GM18505 (cell line): ENCODE measurements at regions not wholly inside any gene's neighbourhood (a gene's known extent, or its start where the extent isn't known, plus 50 kb on each side); places are given as distances from the start of the nearest gene placed in this dataset.
"Not testable (repeated sequence)": the region's sequence is repeated elsewhere in the genome, so short reads cannot be mapped to it uniquely, and the experiment has no call there.

ENCODE experiments used
- ATAC-seq: cut with Tn5 transposase; IDR thresholded peaks from one replicate; pipeline ENCODE4 v1.9.1; 2021; ENCODE audit not compliant: unreplicated experiment
- POLR2A ChIP-seq: IDR thresholded peaks from 4 replicates; pipeline ENCODE4 v1.6.1; 2011; ENCODE audit warnings: borderline replicate concordance; ENCODE audit not compliant: insufficient read depth, insufficient read length; ENCODE audit errors: extremely low read depth

- no peak for ATAC-seq
- TF ChIP-seq POLR2A: no peak
Measured at GRCh38 chr13:108102771-108103170, 112.6 kb downstream of the LIG4 start.

GRCh38 chr13:108096301-108096915, 118.9 kb downstream of the LIG4 start:
- no peak for TF ChIP-seq POLR2A

GRCh38 chr13:108095036-108095435, 120.3 kb downstream of the LIG4 start:
- TF ChIP-seq POLR2A: no peak
- no peak for ATAC-seq

More at GRCh38 chr13:108096301-108096915, 118.9 kb downstream of the LIG4 start:
- no peak for ATAC-seq

- no peak for TF ChIP-seq POLR2A
- ATAC-seq: no peak
Measured at GRCh38 chr13:108093616-108094015, 121.7 kb downstream of the LIG4 start.

GRCh38 chr13:108087810-108088209, 127.5 kb downstream of the LIG4 start:
- TF ChIP-seq POLR2A: no peak
- ATAC-seq: no peak

- no peak for TF ChIP-seq POLR2A
- no peak for ATAC-seq
Measured at GRCh38 chr13:108086678-108087077, 128.7 kb downstream of the LIG4 start.

- no peak for TF ChIP-seq POLR2A
- no peak for ATAC-seq
Measured at GRCh38 chr13:108084840-108085239, 130.5 kb downstream of the LIG4 start.

GRCh38 chr13:108083056-108083455, 132.3 kb downstream of the LIG4 start:
- ATAC-seq: no peak
- TF ChIP-seq POLR2A: no peak

GRCh38 chr13:108082481-108082880, 132.9 kb downstream of the LIG4 start:
- ATAC-seq: no peak
- TF ChIP-seq POLR2A: no peak

GRCh38 chr13:108077284-108077683, 138.1 kb downstream of the LIG4 start:
- TF ChIP-seq POLR2A: no peak
- ATAC-seq: no peak

- not testable (repeated sequence) for ATAC-seq
Measured at GRCh38 chr13:108074429-108074828, 140.9 kb downstream of the LIG4 start.

- no peak for TF ChIP-seq POLR2A
- no peak for ATAC-seq
Measured at GRCh38 chr13:108070925-108071324, 144.4 kb downstream of the LIG4 start.

GRCh38 chr13:108070491-108070890, 144.8 kb downstream of the LIG4 start:
- ATAC-seq: no peak
- TF ChIP-seq POLR2A: no peak

- ATAC-seq: no peak
- no peak for TF ChIP-seq POLR2A
Measured at GRCh38 chr13:108069521-108070210, 145.7 kb downstream of the LIG4 start.

GRCh38 chr13:108064372-108064771, 151.0 kb downstream of the LIG4 start:
- ATAC-seq: not testable (repeated sequence)
